H54 (cell line): ENCODE measurements at regions not wholly inside any gene's neighbourhood (a gene's known extent, or its start where the extent isn't known, plus 50 kb on each side); places are given as distances from the start of the nearest gene placed in this dataset.

Experiments used
- DNase-seq: peaks from one replicate; pipeline ENCODE4 v3.0.0; 2011; ENCODE audit warnings: low spot score, mixed read lengths; ENCODE audit not compliant: insufficient read length
- FAIRE-seq: peaks from 3 replicates; lab custom pipeline; 2011; peaks lifted over from hg19 to GRCh38; lab: Jason Lieb, UNC
- POLR2A ChIP-seq: IDR thresholded peaks from 2 replicates; pipeline ENCODE4 v1.6.1; 2011; ENCODE audit warnings: low read depth, mild to moderate bottlenecking, low read length

DNA sequence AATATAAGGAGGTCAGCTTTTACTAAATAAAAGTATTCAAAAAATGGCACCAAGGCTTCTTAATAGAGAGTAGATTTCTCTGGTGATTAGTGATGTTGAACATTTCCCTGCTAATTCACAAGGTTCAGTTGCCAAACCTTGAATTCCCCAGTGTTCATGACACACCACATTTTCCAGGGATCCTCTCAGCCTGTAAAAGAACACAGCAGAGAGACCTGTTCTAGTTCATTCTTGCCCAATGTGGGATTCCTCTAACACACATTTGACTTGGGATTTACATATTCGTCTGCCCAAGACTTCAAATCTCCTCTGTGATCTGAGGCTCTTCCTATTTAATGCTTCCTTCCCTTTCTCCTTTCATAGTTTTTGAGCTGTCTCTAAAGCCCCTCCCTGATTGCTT, 273.2 kb upstream of the CDH9 start:
- TF ChIP-seq POLR2A, result no peak
- no peak for DNase-seq
- peak; percentile 36 for FAIRE-seq

DNA sequence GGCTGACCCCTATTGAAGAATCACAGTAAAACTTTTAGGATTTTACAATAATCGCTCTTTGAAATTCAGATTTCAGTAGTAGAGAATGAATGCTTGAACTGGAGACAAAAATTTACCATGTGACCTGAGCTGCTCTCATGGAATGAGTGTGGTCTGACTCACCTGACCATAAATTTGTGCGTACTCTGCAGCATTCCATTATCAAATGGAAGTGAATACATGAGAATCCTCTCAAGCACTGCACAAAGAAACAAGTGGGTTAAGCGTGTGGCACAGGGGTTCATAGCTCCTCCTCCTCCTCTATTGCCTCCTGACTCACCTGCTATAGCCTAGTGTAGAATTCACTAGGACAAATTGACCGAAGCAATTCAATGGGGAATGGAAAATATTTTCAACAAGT, 269.8 kb upstream of the CDH9 start:
- peak; percentile 99 for FAIRE-seq
- peak; percentile 4 for DNase-seq
- TF ChIP-seq POLR2A, result no peak

DNA sequence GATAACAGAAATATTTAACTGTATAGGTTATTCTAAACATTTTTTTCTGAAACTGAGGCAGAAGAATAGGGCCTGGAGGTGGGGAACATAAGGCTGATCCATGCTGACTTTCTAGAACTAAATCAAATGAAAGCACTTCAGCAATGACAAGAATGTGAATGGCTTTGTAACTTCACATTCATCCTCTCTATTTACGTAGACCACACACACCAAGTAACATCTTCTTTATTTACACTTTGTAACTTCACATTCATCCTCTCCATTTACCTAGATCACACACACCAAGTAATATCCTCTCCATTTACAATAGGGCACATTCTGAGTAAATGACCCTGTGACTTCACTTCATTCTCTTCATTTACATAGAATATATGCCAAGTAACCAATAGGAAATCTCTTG, 251.8 kb upstream of the CDH9 start:
- DNase-seq (no peak), FAIRE-seq (peak; percentile 70)
- TF ChIP-seq POLR2A, result no peak

DNA sequence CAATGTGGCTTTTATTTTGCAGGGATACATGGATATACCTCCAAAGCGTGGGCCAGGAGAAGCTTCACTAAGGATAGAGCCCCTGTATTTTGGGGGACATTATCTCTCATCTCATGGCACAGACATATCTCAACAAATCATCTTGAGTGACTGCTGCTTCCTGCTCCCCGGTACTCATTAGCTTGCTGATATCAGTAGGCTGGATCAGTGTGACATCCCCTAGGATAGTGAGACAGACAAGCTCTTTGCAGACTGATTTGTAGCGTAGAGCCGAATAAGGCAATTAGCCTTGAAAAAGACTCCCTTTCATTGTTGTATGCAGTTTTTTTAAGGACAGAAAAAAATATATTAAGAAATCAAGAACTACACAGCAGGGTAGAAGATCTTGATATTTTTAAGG, 237.7 kb upstream of the CDH9 start:
- DNase-seq, result no peak
- no peak for TF ChIP-seq POLR2A
- no peak for FAIRE-seq

DNA sequence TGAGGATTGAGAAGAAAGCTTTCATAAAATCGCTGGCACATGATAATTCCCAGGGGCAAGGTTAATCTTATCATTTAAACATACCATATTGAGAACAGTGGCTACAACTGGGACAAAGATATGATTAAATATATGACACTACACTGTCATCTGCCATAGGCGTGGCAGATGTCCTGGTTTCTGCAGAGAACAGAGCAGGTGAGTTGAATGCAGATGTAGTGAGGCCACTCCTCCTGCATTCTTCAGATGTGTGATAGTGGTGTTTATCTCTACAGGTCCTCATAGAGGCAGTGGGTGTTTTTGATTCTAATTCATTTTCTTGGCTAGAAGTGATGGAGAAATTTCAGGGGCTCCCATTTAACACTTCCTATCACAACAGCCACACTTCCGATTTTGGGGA, 237.0 kb upstream of the CDH9 start:
- TF ChIP-seq POLR2A, result no peak
- no peak for DNase-seq
- FAIRE-seq, result no peak

DNA sequence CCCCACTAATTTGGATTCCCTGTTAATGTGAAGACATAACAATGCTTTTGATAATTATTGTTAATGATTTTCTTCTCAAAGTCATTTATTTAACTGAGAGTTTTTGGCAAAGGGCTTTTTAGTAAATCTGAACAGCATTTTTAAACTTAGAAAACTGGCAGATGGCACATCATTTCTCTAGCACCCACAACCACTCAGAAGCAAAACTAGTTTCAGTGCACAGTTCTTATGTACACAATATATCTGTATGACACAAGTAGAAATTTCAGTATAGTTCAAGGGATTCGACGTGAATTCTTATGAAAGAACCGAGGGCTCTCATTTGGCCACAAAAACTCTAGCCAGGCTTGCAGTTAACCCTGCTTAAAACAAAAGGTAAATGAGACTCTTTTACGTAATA, 231.4 kb upstream of the CDH9 start:
- no peak for TF ChIP-seq POLR2A
- DNase-seq (no peak), FAIRE-seq (no peak)

DNA sequence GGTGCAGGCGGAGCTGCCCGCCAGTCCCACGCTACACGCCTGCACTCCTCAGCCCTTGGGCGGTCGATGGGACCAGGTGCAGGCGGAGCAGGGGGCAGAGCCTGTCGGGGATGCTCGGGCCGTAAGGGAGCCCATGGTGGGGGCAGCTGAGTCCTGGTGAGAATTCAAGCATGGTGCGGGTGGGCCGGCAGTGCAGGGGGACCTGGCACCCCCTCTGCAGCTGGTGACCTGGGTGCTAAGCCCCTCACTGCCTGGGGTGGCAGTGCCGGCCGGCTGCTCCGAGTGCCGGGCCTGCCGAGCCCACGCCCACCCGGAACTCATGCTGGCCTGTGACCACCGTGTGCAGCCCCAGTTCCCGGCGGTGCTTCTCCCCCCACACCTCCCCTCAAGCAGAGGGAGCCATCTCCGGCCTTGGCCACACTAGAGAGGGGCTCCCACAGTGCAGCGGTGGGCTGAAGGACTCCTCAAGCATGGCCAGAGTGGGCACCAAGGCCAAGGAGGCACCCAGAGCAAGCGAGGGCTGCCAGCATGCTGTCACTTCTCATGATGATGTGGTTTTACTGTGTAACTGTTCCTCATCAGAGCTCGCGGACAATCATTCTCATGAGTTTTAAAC, 228.9 kb upstream of the CDH9 start:
- no peak for DNase-seq
- TF ChIP-seq POLR2A, result no peak
- FAIRE-seq, result no peak

DNA sequence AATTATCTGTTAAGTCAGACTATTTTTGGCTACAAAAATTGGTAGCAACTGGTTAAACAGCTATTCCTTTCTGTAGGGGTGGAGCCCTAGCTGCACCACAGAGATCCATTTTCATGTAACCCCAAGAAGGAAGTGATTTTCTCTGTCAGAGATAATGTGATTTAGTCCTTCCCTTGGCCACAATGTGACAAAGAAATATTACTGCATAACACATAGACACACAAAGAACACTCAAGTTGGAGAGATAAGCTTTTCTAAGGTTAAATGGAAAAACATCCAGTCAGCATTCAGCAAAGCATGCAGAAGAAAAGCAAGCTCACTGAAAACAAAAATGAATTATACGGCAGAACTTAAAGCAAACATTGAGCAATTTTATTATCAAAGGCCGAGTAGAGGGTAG, 227.8 kb upstream of the CDH9 start:
- peak; percentile 23 for FAIRE-seq
- no peak for DNase-seq
- TF ChIP-seq POLR2A, result no peak

DNA sequence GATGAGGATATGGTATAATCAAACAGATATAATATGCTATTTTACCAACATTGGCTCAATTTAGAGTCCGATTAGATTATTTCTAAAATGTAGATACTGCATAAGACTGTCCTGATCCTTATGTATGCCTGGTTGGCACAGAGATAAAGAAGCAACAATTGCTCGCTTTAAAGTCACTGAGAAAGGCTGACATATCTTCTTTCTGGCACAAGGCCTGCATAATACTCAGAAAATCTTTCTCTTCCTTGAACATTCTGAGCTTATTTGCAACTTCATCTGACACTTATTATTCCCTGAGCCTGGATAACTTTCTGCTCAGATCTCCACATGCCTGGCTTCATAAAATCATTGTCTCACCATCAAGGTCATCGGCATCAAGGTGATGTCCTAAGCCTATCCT, 219.3 kb upstream of the CDH9 start:
- no peak for TF ChIP-seq POLR2A
- DNase-seq, result no peak
- peak; percentile 27 for FAIRE-seq

DNA sequence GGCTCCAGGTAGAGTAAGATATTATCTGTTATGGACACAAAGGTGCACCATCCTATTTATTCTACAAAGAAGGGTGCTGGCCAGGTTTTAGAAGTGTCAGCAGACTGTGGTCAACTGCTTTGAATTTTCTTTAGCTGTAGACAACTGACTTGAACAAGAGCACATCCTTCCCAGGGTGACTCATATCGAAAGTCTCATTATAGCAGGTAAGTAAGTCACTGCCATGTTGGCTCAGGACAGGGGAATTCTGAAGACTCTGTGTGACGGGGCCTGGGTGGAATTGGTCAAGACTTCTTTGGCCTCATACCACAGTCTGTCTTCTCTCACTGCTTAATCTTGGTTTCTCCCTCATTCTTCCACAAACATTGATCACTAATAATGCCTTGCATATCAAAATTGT, 214.5 kb upstream of the CDH9 start:
- TF ChIP-seq POLR2A, result no peak
- peak; percentile 55 for FAIRE-seq
- DNase-seq, result no peak

DNA sequence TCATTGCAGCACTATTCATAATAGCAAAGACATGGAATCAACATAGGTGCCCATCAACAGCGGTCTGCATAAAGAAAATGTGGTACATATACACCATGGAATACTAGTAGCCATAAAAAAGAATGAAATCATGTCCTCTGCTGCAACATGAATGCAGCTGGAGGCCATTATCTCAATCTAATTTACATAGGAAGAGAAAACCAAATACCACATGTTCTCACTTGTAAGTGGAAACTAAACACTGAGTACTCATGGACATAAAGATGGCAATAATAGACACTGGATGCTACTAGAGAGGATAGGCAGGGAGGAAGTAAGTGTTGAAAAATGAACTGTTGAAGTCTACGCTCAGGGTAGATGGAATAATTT, 203.9 kb upstream of the CDH9 start:
- DNase-seq (no peak), FAIRE-seq (no peak)
- no peak for TF ChIP-seq POLR2A

DNA sequence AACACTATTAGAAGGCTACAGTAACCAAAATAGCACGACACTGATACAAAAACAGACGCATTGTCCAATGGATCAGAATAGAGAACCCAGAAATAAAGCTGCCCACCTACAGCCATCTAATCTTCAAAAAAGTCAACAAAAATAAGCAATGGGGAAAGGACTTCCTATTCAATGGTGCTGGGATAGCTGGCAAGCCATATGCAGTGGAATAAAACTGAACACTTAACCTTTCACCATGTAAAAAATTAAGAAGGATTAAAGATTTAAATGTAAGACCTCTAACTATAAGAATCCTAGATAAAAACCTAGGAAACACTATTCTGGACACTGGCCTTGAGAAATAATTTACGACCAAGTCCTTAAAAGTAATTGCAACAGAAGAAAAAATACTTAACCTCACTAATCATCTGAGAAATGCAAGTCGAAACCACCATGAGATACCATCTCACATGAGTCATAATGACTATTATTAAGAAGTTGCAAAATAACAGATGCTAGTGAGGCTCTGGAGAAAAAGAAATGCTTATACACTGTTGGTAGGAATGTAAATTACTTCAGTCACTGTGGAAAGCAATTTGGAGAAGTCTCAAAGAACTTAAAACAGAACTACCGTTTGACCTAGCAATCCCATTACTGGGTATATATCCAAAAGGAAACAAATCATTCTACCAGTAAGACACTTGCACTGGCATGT, 203.3 kb upstream of the CDH9 start:
- FAIRE-seq (peak; percentile 98), DNase-seq (no peak)
- no peak for TF ChIP-seq POLR2A

DNA sequence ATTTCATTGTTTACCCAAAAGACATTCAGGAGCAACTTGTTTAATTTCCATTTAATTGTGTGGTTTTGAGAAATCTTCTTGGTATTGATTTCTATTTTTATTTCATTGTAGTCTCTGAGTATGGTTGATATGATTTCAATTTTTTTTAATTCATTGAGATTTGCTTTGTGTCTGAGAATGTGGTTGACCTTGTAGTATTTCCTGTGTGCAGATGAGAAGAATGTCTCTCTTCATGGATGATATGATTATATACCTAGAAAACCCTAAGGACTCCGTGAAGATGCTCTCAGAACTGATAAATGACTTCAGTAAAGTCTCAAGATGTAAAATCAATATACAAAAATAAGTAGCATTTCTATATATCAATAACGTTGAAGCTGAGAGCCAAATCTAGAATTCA, 202.4 kb upstream of the CDH9 start:
- DNase-seq, result no peak
- no peak for FAIRE-seq
- TF ChIP-seq POLR2A, result no peak

DNA sequence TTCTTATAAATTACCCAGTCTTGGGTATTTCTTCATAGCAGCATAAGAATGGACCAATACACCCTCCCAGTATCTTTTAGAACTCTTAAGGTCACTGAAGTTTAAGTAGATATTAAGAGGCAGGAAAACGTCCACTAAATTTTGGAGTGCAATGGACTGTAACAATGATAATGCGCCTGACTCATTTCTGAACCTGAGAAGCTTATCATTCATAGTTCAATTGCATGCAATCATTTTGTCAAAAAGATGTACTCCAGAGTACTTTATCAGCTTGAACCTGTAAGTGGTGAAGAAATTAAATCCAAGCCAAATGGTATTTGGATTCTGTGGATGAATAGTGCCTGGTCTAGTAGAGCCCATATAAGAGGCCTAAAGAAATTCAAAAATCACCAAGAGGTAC, 196.5 kb upstream of the CDH9 start:
- no peak for TF ChIP-seq POLR2A
- FAIRE-seq, result no peak
- DNase-seq, result no peak

DNA sequence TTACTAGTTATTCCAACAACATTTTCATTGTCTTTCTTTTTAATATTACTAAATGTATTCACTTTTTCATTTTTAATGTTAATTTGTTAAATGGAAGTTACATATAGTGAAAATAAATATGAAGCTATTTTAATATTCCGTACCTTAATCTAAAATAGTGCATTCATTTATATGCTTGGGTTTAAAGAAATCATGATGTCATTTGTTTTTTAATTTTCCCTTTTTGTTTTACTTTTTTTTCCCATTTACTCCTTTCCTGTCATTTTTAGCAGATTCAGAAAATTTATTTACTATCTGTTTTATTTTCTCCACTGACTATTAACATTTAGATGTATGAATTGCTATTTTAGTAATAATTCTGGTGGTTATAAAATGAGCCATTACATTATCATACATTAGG, 183.0 kb upstream of the CDH9 start:
- DNase-seq (no peak), FAIRE-seq (no peak)
- TF ChIP-seq POLR2A, result no peak

DNA sequence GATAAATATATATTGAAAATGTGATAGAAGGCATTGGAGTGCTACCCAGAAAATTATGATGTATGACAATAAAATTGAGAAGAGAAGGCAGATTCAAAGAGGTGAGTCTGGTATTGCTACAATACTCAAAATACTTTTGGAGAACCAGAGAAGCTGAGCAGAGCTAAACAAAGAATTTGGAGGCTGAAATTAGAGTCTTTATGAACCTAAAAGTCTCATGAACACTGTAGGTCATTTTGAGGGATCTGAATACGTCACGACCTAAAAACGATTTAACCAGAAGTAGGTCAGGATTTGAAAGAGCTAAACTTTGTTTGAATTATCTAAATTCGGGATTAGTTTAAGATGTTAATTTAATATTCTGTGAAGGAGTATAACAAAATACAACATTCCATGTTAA, 182.4 kb upstream of the CDH9 start:
- FAIRE-seq (no peak), DNase-seq (no peak)
- TF ChIP-seq POLR2A, result no peak
